ENCODE measurements at regions not wholly inside any gene's neighbourhood (a gene's known extent, or its start where the extent isn't known, plus 50 kb on each side); places are given as distances from the start of the nearest gene placed in this dataset.

DNA sequence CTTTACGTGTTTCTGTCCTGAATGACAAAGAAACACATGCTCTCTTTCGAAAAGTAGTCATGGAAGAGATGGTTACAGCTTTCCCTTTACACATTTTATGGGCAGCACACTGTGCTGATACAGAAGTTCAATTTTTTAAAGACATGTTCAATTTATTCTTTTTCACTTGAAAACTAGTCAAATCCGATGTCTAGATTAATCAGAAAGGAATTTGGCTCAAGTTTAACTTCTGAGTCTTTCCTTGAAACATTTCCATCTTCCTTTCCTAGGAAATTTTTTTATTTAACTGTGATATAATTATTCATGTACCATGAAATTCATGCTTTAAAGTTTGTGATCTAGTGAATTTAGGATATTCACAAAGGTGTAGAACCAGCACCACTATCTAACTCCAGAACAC is 360.1 kb downstream of the TNS3 start:
- DNase-seq (ENCODE audit: low spot score), result no peak

DNA sequence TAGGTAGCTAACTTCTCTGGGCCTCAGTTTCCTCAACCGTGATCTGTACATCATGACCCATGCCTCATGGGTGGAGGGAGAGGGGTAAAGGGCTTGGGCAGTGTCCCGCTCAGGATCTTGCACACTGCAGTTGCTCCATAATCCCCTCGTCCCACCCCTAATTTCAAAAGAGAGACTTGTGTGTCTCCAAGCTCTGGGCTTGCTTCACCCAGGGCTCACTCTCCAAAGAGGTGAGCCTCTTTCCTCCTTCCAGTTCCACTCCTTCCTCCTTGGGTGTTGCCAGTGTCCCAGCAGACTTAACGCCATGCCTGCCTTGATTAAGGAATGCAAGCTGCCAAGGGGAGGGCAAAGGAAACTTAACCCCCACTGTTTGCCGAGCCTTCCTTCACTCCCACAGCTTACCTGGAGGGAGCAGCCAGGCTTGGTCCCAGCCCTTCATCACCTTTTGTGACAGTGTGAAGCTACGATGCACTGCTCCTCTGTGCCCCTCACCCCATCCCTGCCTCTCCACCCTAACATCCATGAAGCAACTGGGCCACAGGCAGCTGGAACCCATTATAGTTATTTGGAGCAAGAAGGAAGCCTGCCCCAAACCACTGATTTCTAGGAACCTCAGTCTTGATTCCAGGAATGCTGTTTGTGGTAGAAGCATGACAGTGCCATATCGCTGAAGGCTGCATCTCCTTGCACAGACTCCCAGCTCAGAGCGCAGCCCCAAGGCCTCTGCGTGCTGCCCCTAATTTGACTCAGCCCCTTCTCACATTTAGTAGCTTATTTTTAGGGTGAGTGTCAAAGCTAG is 363.3 kb downstream of the TNS3 start:
- DNase-seq (ENCODE audit: low spot score), result no peak

DNA sequence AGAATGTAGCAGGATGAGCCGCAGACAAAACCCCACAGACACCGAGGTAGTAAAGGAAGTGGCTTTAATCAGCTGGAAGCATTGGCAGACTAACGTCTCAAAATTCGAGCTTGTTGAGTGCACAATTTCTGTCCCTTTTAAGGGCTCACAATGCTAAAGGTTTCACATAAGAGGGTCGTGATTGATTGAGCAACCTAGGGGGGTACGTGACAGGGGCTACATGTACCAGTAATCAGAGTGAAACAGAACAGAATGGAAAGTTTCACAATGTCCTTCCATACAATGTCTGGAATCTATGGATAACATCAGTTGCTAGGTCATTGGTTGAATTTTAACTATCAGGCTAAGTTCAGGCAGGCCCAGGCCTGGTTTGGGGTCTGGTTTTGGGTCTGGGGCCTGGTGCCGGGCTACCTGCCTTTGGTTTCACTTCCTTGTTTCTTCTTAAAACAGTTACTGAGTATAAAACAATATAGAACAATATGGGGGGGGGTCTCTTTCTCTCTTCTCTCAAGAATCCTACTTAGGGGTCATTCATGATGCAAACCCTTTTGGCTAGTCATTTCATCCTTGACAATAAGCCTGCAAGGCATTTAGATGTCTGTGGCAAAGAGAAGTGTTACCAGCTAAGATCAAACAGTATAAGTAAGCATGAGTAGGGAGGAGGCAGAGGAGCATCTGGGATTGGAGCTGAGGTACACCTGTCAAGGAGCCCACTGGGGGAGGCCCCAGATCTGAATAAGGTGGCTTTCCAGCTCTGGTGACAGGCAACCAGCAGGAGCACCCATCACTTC is 364.1 kb downstream of the TNS3 start:
- no peak for DNase-seq (ENCODE audit: low spot score)

- no peak for DNase-seq (ENCODE audit: low spot score)
Measured at GRCh38 chr7:47217086-47217485, 364.8 kb downstream of the TNS3 start.

- DNase-seq (ENCODE audit: low spot score), result no peak
Measured at GRCh38 chr7:47216439-47216838, 365.5 kb downstream of the TNS3 start.

DNA sequence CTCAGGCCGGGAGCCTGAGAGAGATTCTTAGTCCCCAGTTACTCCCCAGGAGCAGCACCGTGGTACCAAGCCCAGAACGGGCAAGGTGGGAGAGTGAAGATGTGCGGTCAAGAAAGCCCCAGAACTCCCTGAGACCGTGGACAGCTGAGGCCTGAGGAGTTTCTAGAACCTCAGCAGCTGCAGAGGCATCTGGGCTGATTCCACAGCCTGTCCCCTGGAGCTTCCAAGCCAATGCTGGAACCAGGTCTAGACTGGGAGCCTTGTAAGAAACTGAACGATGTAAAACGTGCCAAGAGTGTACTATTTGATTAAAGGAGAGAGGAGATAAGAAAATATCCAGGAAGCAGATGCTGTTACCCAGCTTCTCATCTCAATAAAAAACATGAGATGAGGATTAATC is 366.3 kb downstream of the TNS3 start:
- no peak for DNase-seq (ENCODE audit: low spot score)

DNA sequence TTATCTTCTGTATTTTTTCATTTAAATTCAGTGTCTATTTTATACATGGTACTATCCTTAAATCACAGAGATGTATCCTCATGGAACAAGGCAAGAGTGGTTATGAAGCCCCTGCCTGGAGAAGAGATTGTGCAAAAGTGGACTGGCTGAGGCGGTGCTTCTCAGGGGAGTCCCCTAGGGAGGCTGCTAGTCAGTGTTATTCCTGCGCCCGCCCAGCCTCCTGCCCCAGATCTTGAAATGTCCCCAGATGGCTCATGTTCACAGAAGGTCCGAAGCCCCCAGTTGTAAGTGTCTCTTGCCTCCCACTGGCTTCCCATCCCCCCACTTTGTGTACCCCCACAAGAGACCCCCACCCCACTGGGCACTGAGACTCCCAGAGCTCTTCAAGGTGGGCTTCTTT is 366.9 kb downstream of the TNS3 start:
- DNase-seq (ENCODE audit: low spot score), result no peak

DNA sequence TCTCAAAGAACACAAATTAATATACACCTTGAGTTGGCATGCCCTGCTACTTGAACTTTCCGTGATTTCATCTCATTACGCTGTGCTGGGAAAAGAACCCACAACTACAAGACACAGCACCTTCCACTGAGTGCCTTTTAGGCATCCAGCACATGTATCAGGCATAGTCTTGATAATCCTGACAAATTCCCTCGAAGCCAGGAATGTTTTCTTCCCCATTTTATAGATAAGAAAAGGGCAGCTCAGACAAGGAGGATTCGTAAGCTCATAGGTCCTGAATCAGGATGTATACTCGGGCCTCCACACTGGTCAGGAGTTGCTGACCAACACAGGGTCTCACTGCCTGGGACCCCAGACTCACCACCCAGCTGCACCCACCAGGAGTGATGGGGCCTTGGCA is 368.6 kb downstream of the TNS3 start:
- no peak for DNase-seq (ENCODE audit: low spot score)

GRCh38 chr7:47211519-47211973 is 370.4 kb downstream of the TNS3 start:
- no peak for DNase-seq (ENCODE audit: low spot score)

- DNase-seq (ENCODE audit: low spot score), result no peak
Measured at GRCh38 chr7:47210281-47210854, 371.5 kb downstream of the TNS3 start.

DNA sequence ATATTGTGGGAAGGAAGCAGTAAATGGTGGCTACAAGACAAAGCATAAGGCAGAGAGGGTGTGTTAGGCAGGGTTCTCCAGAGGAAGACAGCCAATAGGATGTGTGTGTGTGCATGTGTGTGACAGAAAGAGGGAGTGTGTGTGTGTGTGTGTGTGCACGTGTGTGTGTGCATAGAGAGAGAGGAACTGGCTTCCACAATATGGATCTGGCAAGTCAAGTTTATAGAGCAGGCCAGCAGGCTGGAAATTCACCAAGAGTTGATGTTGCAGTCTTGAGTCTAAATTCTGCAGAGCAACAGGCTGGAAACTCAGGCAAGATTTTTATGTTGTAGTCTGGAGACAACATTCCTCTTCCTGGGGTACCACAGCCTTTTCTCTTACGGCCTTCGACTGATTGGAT is 374.0 kb downstream of the TNS3 start:
- no peak for DNase-seq (ENCODE audit: low spot score)

- DNase-seq (ENCODE audit: low spot score), result no peak
Measured at GRCh38 chr7:47204709-47205108, 377.2 kb downstream of the TNS3 start.

DNA sequence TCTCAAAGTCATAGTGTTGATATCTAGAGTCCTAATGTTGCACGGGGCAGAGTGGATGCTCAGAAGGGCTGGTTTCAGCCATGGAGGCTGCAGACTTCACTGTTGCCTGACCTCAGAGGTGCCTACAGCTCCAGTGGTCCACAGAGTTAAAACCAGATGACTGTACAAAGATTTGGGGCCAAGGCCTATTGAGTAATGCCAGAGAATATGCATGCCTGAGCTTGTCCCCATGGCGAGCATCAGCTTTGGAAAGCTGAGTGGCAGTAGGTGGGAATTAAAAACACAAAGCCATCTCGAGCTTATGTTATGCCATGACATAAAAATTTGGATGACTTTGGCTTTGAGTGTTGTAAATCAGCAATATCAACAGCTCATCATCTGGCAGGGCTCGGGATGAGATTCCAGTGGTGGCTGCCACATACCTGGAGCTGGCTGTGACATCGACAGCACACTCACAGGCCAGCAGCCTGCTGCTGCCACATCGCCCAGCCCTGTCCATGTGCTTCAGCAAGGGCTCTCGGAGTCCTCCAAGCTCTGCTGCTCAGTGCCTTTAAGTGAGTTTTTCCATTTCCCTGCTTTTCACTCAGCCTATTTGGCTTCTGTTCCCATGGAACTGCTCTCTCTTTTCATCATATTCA is 379.6 kb downstream of the TNS3 start:
- DNase-seq (ENCODE audit: low spot score), result no peak

DNA sequence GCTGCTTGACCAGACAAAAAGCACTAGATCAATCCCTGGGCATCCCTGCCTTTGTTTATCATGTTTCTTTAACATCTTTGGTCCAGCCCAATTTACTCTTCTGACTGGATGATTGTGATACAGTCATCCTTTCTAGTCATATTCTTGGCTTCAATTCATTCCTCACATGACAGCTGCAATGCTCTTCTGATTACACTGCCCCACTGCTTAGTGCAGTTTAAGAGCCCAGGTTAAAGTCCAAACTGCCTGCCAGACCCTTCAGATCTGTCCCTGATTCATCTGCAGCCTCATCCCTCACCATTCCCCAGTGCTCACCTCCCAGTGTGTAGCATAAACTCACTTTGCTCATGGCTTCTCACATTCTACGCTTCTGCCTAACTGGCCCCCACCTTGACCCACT is 383.8 kb downstream of the TNS3 start:
- no peak for DNase-seq (ENCODE audit: low spot score)

GRCh38 chr7:47197486-47197885 is 384.4 kb downstream of the TNS3 start:
- DNase-seq (ENCODE audit: low spot score), result no peak

DNA sequence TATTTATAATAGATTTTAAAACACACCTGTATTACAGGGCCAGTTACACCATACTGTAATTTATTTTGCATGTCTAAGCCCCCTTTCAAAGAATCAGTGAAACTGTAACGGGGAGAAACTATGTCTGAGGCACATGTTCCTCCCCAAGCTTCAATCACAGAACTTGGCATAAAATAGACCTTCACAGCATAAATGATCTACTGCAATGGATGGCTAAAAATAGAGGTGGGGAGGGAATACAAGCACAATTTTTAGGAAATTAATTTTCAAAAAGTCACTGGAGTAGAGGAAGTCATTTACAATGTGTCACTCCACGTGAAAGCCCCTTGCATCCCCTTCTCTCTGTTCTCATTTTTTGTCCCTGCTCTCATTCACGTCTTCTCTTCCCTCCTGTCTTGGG is 385.2 kb downstream of the TNS3 start:
- DNase-seq (ENCODE audit: low spot score), result no peak

- DNase-seq (ENCODE audit: low spot score), result no peak
Measured at GRCh38 chr7:47196106-47196645, 385.7 kb downstream of the TNS3 start.

GRCh38 chr7:47195641-47196040 is 386.3 kb downstream of the TNS3 start:
- DNase-seq (ENCODE audit: low spot score), result no peak

- no peak for DNase-seq (ENCODE audit: low spot score)
Measured at GRCh38 chr7:47194516-47195057, 387.3 kb downstream of the TNS3 start.

GRCh38 chr7:47192978-47193377 is 388.9 kb downstream of the TNS3 start:
- no peak for DNase-seq (ENCODE audit: low spot score)

DNA sequence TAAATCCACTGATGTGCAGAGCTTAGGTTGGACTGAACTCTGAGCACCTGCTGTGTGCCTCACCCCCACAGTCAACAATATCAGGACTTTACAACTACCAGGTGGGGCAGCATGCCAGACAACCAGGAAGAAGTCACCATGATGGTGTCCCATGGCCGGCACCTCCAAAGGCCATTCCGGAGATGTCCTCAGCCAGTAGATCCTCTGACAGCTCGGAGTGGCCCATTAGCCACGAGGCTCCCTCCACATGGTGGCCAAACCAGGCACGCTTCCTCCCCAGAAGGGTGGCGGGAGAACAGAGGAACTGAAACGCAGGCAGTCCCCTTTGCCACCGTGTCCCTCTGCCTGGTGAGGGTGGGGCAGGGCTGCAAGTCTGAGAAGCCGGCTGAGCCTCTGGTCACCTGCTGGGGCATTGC is 390.0 kb downstream of the TNS3 start:
- DNase-seq (ENCODE audit: low spot score), result no peak

GRCh38 chr7:47191316-47191715 is 390.6 kb downstream of the TNS3 start:
- no peak for DNase-seq (ENCODE audit: low spot score)
